ENCODE measurements at regions not wholly inside any gene's neighbourhood (a gene's known extent, or its start where the extent isn't known, plus 50 kb on each side); places are given as distances from the start of the nearest gene placed in this dataset.
"Not testable (repeated sequence)": the region's sequence is repeated elsewhere in the genome, so short reads cannot be mapped to it uniquely, and the experiment has no call there.

DNA sequence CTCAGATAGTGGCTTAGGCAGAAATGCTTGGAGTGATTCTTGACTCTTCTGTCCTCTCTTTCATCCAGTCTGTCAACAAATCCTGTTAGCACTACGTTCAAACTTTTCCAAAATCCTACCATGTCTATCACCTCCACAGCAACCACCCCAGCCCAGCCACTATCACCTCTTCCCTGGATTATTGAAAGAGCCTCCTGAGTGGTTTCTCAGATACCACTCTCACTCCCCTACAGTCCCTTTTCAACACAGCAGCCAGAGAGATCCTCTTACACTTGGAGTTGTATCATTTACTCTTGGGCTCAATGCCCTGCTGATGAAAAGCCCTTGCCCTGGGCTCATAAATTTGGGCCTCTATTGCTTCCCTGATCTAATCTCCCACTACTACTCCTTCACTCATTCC is 218.9 kb downstream of the EXOC5 start:
- H3K36me3 Mint-ChIP-seq: no peaks in the 10 kb centered on the region
- no peaks in the 10 kb centered on the region for H3K9me3 Mint-ChIP-seq
- H3K27me3 Mint-ChIP-seq: peaks cover 12% of the 10 kb centered on the region
- no peak overlapping the region for H3K27ac Mint-ChIP-seq
- H3K4me1 Mint-ChIP-seq: no peaks in the 10 kb centered on the region
- H3K4me3 Mint-ChIP-seq: no peak overlapping the region
- no peak for DNase-seq
- CTCF ChIA-PET: no interaction called here

DNA sequence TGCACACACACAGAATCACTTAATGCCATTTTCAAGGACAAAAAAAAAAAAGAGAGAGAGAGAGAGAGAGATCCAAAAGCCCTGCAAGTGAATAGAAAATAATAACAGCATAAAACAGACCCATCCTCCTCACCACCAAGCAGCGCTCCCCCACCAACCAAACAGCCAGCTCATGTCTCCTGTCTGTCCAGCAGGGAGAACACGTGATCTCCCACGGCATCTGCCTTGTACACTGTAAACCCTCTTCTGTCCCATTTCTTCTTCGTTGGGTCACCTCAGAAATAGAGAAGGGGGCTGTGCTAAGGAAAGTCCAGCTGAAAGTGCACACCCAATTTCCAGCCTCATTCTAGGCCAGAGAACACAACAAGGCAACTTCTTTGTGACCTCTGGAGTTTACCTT is 222.5 kb downstream of the EXOC5 start:
- no peaks in the 10 kb centered on the region for H3K36me3 Mint-ChIP-seq
- no peak overlapping the region for H3K27ac Mint-ChIP-seq
- no peak overlapping the region for H3K4me3 Mint-ChIP-seq
- no peak for DNase-seq
- peaks cover 10% of the 10 kb centered on the region for H3K27me3 Mint-ChIP-seq
- H3K9me3 Mint-ChIP-seq: no peaks in the 10 kb centered on the region
- CTCF ChIA-PET: interaction anchor here (0.6 to 0.7 kb wide), 2 partner anchors 276 to 559 kb away, joined by 3 read pairs; no protein-coding TSS in a partner anchor
- no peaks in the 10 kb centered on the region for H3K4me1 Mint-ChIP-seq

- DNase-seq, H3K36me3 Mint-ChIP-seq, H3K9me3 Mint-ChIP-seq, H3K4me1 Mint-ChIP-seq, H3K4me3 Mint-ChIP-seq, CTCF ChIA-PET, H3K27ac Mint-ChIP-seq: not testable (repeated sequence)
- peaks cover 10% of the 10 kb centered on the region for H3K27me3 Mint-ChIP-seq
Measured at GRCh38 chr14:57044101-57044973, 224.4 kb downstream of the EXOC5 start.

DNA sequence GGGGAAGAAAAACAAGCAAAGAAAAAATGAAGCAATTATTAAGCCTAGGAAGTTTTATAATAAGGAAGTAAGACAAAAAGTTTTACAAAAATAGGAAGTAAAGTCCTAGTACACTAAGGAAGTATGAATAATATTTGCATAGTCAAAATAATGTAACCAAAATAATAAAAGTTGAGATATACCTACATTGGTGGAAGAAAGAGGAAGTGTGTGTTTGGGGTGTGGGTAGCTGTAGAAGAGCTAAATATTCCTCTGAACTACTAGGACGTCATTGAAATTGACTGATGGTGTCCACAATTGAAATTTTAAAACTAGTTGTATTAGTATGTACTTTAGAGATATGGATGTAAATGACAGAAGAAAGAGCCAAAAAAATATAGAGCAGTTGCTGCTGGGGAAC is 228.4 kb upstream of the OTX2 start:
- Mint-ChIP-seq H3K27me3 (no peaks in the 10 kb centered on the region), H3K27ac (no peak overlapping the region), H3K36me3 (no peaks in the 10 kb centered on the region), H3K9me3 (no peaks in the 10 kb centered on the region), H3K4me3 (no peak overlapping the region), H3K4me1 (no peaks in the 10 kb centered on the region)
- CTCF ChIA-PET: no interaction called here
- DNase-seq: no peak

DNA sequence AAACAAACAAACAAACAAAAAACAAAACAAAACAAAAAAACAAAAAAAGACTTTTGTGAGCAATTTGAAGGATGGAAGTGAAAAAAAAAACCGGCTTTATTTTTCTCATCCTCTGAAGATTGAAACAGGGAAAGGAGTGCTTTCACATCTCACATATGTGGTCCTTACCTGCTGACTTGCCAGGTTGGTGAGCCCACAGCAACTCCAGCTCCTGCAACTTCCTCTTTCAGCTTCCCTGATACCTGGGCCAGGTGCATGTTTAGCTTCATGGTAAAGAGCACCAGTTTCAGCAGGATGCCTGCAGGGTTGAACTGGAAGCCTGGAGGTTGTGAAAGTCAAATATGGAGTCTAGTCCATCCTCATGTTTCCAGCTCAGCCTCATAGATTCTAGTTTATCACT is 221.2 kb upstream of the OTX2 start:
- Mint-ChIP-seq H3K27ac (no peak overlapping the region), H3K4me1 (no peaks in the 10 kb centered on the region), H3K36me3 (no peaks in the 10 kb centered on the region), H3K4me3 (no peak overlapping the region), H3K27me3 (no peaks in the 10 kb centered on the region), H3K9me3 (no peaks in the 10 kb centered on the region)
- no peak for DNase-seq
- CTCF ChIA-PET: no interaction called here

DNA sequence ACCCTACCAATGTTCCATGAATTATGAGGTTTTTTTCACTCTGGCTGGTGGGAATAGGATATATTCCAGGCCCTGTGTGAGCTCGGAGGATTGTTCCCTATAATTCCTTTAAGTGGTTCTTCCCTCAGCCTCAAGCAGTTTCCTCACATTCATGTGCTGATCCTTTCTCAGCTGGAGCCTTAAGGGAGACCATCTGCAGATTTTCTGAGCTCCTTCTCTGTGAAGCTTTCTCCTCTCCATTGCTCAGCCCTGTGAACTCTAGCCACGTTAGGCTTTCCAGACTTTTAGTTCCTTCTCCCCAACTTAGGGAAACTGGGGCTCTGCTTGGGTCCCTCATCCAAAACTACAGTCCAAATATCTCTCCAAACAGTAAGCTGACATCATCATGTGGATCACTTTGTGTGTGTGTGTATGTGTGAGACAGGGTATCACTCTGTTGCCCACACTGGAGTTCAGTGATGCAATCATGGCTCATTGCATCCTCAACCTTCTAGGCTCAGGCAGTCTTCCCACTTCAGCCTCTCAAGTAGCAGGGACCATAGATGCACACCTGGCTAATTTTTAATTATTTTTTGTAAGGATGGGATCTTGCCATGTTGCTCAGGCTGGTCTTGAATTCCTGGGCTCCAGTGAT is 219.5 kb upstream of the OTX2 start:
- H3K36me3 Mint-ChIP-seq: no peaks in the 10 kb centered on the region
- H3K9me3 Mint-ChIP-seq: no peaks in the 10 kb centered on the region
- no peak for DNase-seq
- no peak overlapping the region for H3K4me3 Mint-ChIP-seq
- peaks cover 4% of the 10 kb centered on the region for H3K27me3 Mint-ChIP-seq
- CTCF ChIA-PET: no interaction called here
- no peaks in the 10 kb centered on the region for H3K4me1 Mint-ChIP-seq
- no peak overlapping the region for H3K27ac Mint-ChIP-seq

DNA sequence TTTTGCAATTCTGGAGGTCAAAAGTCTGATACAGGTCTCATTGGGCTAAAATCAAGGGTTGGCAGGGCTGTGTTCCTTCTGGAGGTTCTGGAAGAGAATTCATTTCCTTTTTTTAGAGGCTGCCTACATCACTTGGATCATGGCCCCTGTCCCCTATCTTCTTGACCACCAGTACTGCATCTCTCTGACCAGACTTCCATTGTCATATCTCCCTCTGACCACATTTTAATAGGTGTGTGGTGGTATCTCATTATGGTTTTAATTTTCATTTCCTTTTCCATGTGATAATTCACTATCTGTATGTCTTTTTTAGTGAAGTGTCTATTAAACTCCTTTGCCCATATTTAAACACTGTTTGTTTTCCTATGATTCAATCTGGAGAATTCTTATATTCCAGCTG is 215.2 kb upstream of the OTX2 start:
- Mint-ChIP-seq H3K9me3 (no peaks in the 10 kb centered on the region), H3K36me3 (no peaks in the 10 kb centered on the region), H3K27me3 (peaks cover 4% of the 10 kb centered on the region), H3K4me1 (no peaks in the 10 kb centered on the region), H3K4me3 (no peak overlapping the region), H3K27ac (no peak overlapping the region)
- DNase-seq: no peak
- CTCF ChIA-PET: no interaction called here

DNA sequence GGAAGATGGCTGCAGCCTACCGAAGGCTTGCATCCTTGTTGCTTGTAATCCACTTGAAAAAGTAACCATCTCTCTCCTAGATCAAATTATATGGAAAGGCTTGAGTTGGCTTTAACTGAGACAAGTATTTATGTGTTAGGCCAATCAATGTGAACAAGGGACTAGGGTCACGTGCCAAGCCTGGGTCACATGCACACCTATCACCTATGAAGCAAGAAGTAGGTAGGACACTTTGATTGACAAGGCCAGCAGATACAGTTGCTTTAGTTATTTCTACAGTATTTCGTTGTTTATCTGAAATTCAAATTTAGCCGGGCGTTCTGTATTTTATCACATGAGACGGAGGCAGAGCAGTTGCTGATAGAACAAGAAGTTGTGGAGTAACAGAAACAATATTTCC is 212.3 kb upstream of the OTX2 start:
- CTCF ChIA-PET: no interaction called here
- H3K36me3 Mint-ChIP-seq: no peaks in the 10 kb centered on the region
- H3K27ac Mint-ChIP-seq: no peak overlapping the region
- DNase-seq: no peak
- H3K4me1 Mint-ChIP-seq: no peaks in the 10 kb centered on the region
- peaks cover 4% of the 10 kb centered on the region for H3K27me3 Mint-ChIP-seq
- no peak overlapping the region for H3K4me3 Mint-ChIP-seq
- H3K9me3 Mint-ChIP-seq: no peaks in the 10 kb centered on the region

DNA sequence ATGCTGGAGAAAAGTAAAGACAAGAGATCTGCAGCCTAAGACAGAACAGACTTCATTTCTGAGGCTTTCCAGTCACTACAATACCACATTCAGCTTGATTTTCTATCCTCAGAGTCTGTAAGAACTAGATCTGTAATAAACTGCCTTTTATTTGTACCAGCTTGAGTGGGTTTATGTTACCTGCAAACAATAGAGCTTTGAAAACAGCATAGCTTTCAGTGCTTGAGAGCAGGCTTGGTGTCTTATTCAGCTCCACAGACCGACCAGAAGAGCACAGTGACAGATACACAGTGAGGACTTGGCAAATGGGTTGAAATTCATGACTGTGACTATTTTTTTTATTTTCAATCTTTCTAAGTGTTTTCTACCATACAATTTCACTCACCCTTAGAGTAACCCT is 207.8 kb upstream of the OTX2 start:
- Mint-ChIP-seq H3K27me3 (no peaks in the 10 kb centered on the region), H3K36me3 (no peaks in the 10 kb centered on the region), H3K4me1 (no peaks in the 10 kb centered on the region), H3K27ac (no peak overlapping the region), H3K9me3 (peaks cover 5% of the 10 kb centered on the region), H3K4me3 (no peak overlapping the region)
- CTCF ChIA-PET: no interaction called here
- DNase-seq: no peak

DNA sequence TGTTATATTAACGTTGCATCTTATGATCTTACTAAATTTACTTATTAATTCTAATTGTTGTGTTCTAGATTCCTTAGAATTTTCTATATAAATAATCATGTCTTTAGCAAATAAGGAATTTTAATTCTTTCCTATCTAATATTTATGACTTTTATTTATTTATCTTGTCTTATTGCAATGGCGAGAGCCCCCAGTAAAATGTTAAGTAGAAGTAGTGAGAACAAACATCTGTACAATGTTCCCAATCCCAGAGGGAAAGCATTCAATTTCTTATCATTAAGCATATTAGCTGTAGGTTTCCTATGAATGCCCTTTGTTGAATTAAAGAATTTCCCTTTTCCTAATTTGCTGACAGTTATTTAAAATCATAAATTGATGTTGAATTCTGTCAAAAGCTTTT is 203.7 kb upstream of the OTX2 start:
- DNase-seq: no peak
- H3K4me1 Mint-ChIP-seq: no peaks in the 10 kb centered on the region
- CTCF ChIA-PET: no interaction called here
- no peak overlapping the region for H3K4me3 Mint-ChIP-seq
- no peak overlapping the region for H3K27ac Mint-ChIP-seq
- H3K27me3 Mint-ChIP-seq: no peaks in the 10 kb centered on the region
- H3K36me3 Mint-ChIP-seq: no peaks in the 10 kb centered on the region
- H3K9me3 Mint-ChIP-seq: peaks cover 5% of the 10 kb centered on the region

DNA sequence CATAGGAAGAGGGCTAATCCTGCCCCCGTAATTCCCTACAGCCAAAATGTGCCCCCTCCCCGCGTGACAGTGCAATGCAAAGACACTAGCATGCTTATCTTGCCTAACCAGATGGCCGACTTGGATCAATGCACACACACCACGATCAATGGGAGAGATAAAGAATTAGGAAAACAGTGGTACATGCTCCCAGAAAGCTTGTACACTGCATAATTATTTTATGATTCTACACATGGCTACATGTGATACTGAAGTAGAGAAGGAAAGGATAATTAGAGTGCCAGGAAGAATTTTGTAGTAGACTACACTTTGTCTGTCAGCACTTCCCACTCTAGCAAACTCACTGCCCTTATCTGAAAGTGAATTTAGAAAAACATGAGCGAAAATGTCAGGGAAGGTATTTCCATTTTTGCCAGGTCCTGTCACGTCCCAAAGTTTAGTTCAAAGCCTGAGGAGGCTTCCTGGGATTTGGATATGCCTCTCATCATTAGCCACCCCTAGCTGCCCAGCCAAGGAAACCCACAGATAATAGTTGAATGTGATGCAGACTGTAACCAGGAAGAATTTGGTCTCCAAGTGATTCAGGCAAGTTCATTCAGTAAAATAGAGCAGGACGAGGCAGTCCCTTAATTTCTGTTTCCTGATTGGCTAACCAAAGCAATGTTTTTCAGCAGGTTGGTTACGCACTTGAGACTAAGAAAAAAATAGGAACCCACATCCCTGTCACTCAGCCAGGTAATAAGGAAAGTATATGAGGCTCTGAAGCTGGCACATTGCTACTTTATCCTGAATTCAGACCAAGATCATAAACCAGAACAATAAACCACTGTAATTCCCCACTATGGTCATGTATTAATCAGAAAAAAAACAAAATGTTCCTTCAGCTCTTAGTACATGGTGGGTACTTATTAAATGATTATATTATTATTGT is 199.6 kb upstream of the OTX2 start:
- no peak overlapping the region for H3K4me3 Mint-ChIP-seq
- no peak for DNase-seq
- H3K27ac Mint-ChIP-seq: no peak overlapping the region
- no peaks in the 10 kb centered on the region for H3K4me1 Mint-ChIP-seq
- peaks cover 5% of the 10 kb centered on the region for H3K9me3 Mint-ChIP-seq
- H3K27me3 Mint-ChIP-seq: no peaks in the 10 kb centered on the region
- CTCF ChIA-PET: no interaction called here
- H3K36me3 Mint-ChIP-seq: no peaks in the 10 kb centered on the region

DNA sequence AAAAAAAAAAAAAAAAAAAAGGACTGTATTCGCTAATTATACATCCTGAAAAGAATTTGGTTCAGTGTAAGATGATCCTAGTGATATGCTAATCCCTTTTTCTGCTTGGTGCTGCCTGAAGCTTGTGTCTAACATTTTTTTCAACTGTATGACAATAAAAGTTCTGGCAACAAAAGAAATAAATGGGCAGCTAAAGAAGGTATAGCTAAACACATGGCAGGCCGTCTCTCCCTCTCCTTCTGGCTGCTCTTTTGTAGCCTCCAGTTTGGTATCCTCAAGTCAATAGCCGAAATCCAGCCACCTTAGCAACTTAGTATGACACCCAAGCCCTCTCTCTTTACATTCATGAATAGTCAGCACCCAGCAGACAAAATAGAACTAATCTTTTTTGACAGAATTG is 198.3 kb upstream of the OTX2 start:
- CTCF ChIA-PET: interaction anchor here (0.7 kb wide), 2 partner anchors 40 to 588 kb away, joined by 3 to 4 read pairs; no protein-coding TSS in a partner anchor
- no peak for DNase-seq
- H3K27me3 Mint-ChIP-seq: no peaks in the 10 kb centered on the region
- H3K4me1 Mint-ChIP-seq: no peaks in the 10 kb centered on the region
- H3K4me3 Mint-ChIP-seq: no peak overlapping the region
- H3K36me3 Mint-ChIP-seq: no peaks in the 10 kb centered on the region
- H3K9me3 Mint-ChIP-seq: peaks cover 2% of the 10 kb centered on the region
- H3K27ac Mint-ChIP-seq: no peak overlapping the region

DNA sequence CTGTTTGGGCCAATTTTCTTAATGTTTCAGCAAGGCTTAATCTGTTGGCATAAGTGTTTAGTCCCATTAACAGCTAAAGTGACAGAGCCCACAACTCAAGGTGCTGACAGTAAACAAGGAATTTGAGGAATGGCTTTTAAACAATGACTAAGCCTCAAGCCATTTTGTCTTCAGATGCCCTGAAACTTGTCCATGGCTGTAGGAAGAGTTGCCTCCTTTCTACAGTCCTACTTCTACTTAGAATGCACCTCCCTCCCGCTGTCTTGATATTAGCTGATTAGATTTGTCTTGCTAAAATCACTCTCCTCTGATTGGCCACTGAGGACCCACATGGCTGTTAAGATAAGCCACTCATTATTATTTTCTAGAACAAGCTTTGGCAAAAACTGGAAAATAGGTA is 188.4 kb upstream of the OTX2 start:
- DNase-seq: no peak
- H3K36me3 Mint-ChIP-seq: no peaks in the 10 kb centered on the region
- no peaks in the 10 kb centered on the region for H3K9me3 Mint-ChIP-seq
- no peaks in the 10 kb centered on the region for H3K4me1 Mint-ChIP-seq
- no peaks in the 10 kb centered on the region for H3K27me3 Mint-ChIP-seq
- CTCF ChIA-PET: no interaction called here
- no peak overlapping the region for H3K27ac Mint-ChIP-seq
- no peak overlapping the region for H3K4me3 Mint-ChIP-seq

DNA sequence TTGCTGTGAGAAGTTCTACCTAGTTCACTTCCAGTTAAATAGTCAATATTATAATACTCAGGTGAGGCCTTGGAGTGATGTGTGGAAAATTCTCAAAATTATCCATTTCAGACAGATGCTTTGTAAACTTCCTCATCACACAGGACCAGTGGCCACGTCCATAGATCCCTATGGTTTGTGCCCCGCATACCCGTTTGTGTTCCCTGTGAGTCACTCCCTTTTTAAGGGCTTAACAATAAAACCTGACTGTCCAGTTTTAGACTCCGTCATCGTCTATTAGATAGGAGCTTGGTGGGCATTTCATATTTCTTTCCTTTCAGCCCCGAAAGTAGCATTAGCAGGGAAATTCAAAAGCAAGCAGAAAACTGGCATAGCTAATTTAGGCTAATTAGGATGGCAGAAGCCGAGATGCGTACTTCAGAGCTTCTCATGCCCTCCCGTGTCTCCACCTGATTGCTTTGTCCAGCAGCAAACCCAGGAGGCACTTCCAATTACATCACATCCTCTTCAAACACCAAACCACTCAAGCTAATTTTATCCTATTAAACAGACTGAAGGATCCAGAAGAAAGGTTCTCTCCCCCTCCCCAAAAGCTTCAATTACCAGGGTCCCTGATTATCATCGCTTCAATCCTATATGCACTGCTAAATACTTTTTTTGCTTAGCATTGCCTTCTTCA is 186.6 kb upstream of the OTX2 start:
- Mint-ChIP-seq H3K27ac (no peak overlapping the region), H3K4me1 (no peaks in the 10 kb centered on the region), H3K36me3 (no peaks in the 10 kb centered on the region), H3K27me3 (no peaks in the 10 kb centered on the region), H3K4me3 (no peak overlapping the region), H3K9me3 (no peaks in the 10 kb centered on the region)
- no peak for DNase-seq
- CTCF ChIA-PET: interaction anchor here (0.6 kb wide), 1 partner anchor 49 kb away, joined by 3 read pairs; no protein-coding TSS in a partner anchor
